GM23338 (cell line): ENCODE measurements at regions not wholly inside any gene's neighbourhood (a gene's known extent, or its start where the extent isn't known, plus 50 kb on each side); places are given as distances from the start of the nearest gene placed in this dataset.

Experiments used
- ATAC-seq: fragments of 200-7000 bp; cut with Tn5 transposase; 3 replicates; pipeline ENCODE4 v1.9.1; 2020
- DNase-seq: peaks from one replicate; pipeline ENCODE4 v3.0.0-alpha.2; 2015; ENCODE audit warnings: low spot score
- H2AFZ ChIP-seq: fragments of 200-600 bp; sonication (generic); 2 replicates; pipeline ENCODE4 v1.8.0; 2016; ENCODE audit warnings: antibody characterized with exemption, mild to moderate bottlenecking, moderate library complexity
- H3F3A ChIP-seq: fragments of 200-600 bp; sonication (generic); replicated peaks from 2 replicates; pipeline ENCODE4 v1.8.0; 2017; ENCODE audit warnings: antibody characterized with exemption, mixed run types, low read depth
- H3K27ac ChIP-seq: fragments of 200-600 bp; sonication (generic); 2 replicates; pipeline ENCODE4 v1.6.1; 2016; ENCODE audit warnings: low read depth
- H3K27me3 ChIP-seq: fragments of 200-600 bp; sonication (generic); 2 replicates; pipeline ENCODE4 v1.8.0; 2016; ENCODE audit warnings: mild to moderate bottlenecking, mixed run types, moderate library complexity; ENCODE audit not compliant: insufficient read depth
- H3K36me3 ChIP-seq: fragments of 200-600 bp; sonication (generic); 2 replicates; pipeline ENCODE4 v1.8.0; 2016; ENCODE audit warnings: mild to moderate bottlenecking; ENCODE audit not compliant: insufficient read depth
- H3K4me1 ChIP-seq: fragments of 200-600 bp; sonication (generic); 2 replicates; pipeline ENCODE4 v1.8.0; 2016; ENCODE audit warnings: mild to moderate bottlenecking, moderate library complexity; ENCODE audit not compliant: insufficient read depth
- H3K4me2 ChIP-seq: fragments of 200-600 bp; sonication (generic); 2 replicates; pipeline ENCODE4 v1.7.1; 2017; ENCODE audit warnings: mixed run types
- H3K4me3 ChIP-seq: fragments of 200-600 bp; sonication (generic); 2 replicates; pipeline ENCODE4 v1.6.1; 2016; ENCODE audit warnings: mixed run types
- H3K79me2 ChIP-seq: fragments of 200-600 bp; sonication (generic); replicated peaks from 2 replicates; pipeline ENCODE4 v1.8.0; 2017; ENCODE audit warnings: mild to moderate bottlenecking; ENCODE audit not compliant: insufficient read depth
- H3K9me2 ChIP-seq: fragments of 200-600 bp; sonication (generic); 2 replicates; pipeline ENCODE4 v1.8.0; 2017; ENCODE audit not compliant: insufficient read depth
- H4K20me1 ChIP-seq: fragments of 200-600 bp; sonication (generic); replicated peaks from 2 replicates; pipeline ENCODE4 v1.8.0; 2017; ENCODE audit warnings: mild to moderate bottlenecking; ENCODE audit not compliant: insufficient read depth
- H3K27ac Mint-ChIP-seq: 2 replicates; pipeline ENCODE4 v1.8.0; 2020; ENCODE audit warnings: inconsistent platforms, mild to moderate bottlenecking, moderate library complexity, mixed read lengths
- H3K27me3 Mint-ChIP-seq: 3 replicates; pipeline ENCODE4 v1.8.0; 2022; ENCODE audit warnings: low read depth, mild to moderate bottlenecking, moderate library complexity, mixed read lengths, inconsistent platforms; ENCODE audit not compliant: insufficient read depth, poor library complexity
- H3K36me3 Mint-ChIP-seq: 3 replicates; pipeline ENCODE4 v1.8.0; 2021; ENCODE audit warnings: low read depth, mild to moderate bottlenecking, inconsistent platforms, moderate library complexity, mixed read lengths
- H3K4me1 Mint-ChIP-seq: 3 replicates; pipeline ENCODE4 v1.8.0; 2020; ENCODE audit warnings: mild to moderate bottlenecking, inconsistent platforms, mixed read lengths
- H3K4me3 Mint-ChIP-seq: 3 replicates; pipeline ENCODE4 v1.8.0; 2021; ENCODE audit warnings: moderate library complexity, mild to moderate bottlenecking, inconsistent platforms, mixed read lengths
- H3K9me3 Mint-ChIP-seq: 3 replicates; pipeline ENCODE4 v1.8.0; 2020; ENCODE audit warnings: moderate library complexity, mild to moderate bottlenecking, inconsistent platforms, mixed read lengths
- CTCF ChIP-seq, 2 experiments: fragments of 200-600 bp in 1 of 2; sonication (generic) in 1 of 2; conservative IDR thresholded peaks; 2 replicates each; pipeline versions ENCODE4 v1.5.1 to v1.6.1; 2016 to 2017; ENCODE audit warnings: antibody characterized with exemption in 2 of 2, low read depth in 2 of 2, mild to moderate bottlenecking in 2 of 2, moderate library complexity in 1 of 2
- EZH2 ChIP-seq: fragments of 200-600 bp; sonication (generic); IDR thresholded peaks from one replicate; pipeline ENCODE4 v1.8.0; 2017; ENCODE audit warnings: antibody characterized with exemption, mild to moderate bottlenecking, low read depth; ENCODE audit not compliant: unreplicated experiment
- EZH2phosphoT487 ChIP-seq: fragments of 200-600 bp; sonication (generic); IDR thresholded peaks from one replicate; pipeline ENCODE4 v1.8.1; 2018; ENCODE audit warnings: antibody characterized with exemption; ENCODE audit not compliant: unreplicated experiment
- REST ChIP-seq: IDR thresholded peaks from one replicate; pipeline ENCODE4 v1.6.1; 2018; ENCODE audit warnings: antibody characterized with exemption; ENCODE audit not compliant: unreplicated experiment
- ZNF114 ChIP-seq: fragments of 250-450 bp; sonication (Bioruptor Pico); IDR thresholded peaks from 2 replicates; pipeline ENCODE4 v1.5.0; 2020; ENCODE audit warnings: mild to moderate bottlenecking, moderate library complexity
- ZNF462 ChIP-seq: fragments of 250-450 bp; sonication (Bioruptor Pico); IDR thresholded peaks from 2 replicates; pipeline ENCODE4 v1.5.0; 2020; ENCODE audit warnings: mild to moderate bottlenecking, moderate library complexity

- no peak for TF ChIP-seq REST
Measured at GRCh38 chr12:84632556-84632955, 280.0 kb downstream of the SLC6A15 start (continued).

GRCh38 chr12:84631020-84631419 lies 281.6 kb downstream of the SLC6A15 start:
- H3K36me3 ChIP-seq, result no peaks in the 10 kb centered on the region
- Mint-ChIP-seq H3K27ac (no peak overlapping the region), H3K9me3 (no peaks in the 10 kb centered on the region), H3K4me1 (peaks cover 13% of the 10 kb centered on the region), H3K4me3 (no peak overlapping the region), H3K27me3 (no peaks in the 10 kb centered on the region), H3K36me3 (no peaks in the 10 kb centered on the region)
- no peak overlapping the region for H3K27ac ChIP-seq
- H4K20me1 ChIP-seq, result no peaks in the 10 kb centered on the region
- H3K4me2 ChIP-seq, result no peak overlapping the region
- H3K27me3 ChIP-seq, result no peaks in the 10 kb centered on the region
- no peaks in the 10 kb centered on the region for H3K4me1 ChIP-seq
- TF ChIP-seq EZH2phosphoT487 (no peak), EZH2 (no peak), ZNF114 (CRISPR knock-in tag) (no peak), ZNF462 (no peak), CTCF (conservative IDR thresholded peaks at IDR 0.05; ENCODE audit: low read depth in 2 of 2) (no peak)
- no peaks in the 10 kb centered on the region for H3F3A ChIP-seq
- ATAC-seq, result no peak
- no peak for DNase-seq
- H3K79me2 ChIP-seq, result no peaks in the 10 kb centered on the region
- no peak overlapping the region for H3K4me3 ChIP-seq
- H3K9me2 ChIP-seq, result no peaks in the 10 kb centered on the region
- H2AFZ ChIP-seq, result no peak overlapping the region
